Transverse colon (tissue), 4 donors: ENCODE measurements at regions not wholly inside any gene's neighbourhood (a gene's known extent, or its start where the extent isn't known, plus 50 kb on each side); places are given as distances from the start of the nearest gene placed in this dataset.

Source experiments
- EP300 ChIP-seq: sonication (generic); formaldehyde crosslinking; IDR thresholded peaks from one replicate; pipeline ENCODE4 v1.6.1; 2017; ENCODE audit warnings: antibody characterized with exemption, low read depth
- POLR2A ChIP-seq: fragments of 450-650 bp; IDR thresholded peaks from one replicate; pipeline ENCODE4 v1.6.1; 2016; ENCODE audit warnings: antibody characterized with exemption, mild to moderate bottlenecking, moderate library complexity
- POLR2AphosphoS5 ChIP-seq, 3 donors: sonication (generic); formaldehyde crosslinking; IDR thresholded peaks; one replicate each; pipeline ENCODE4 v1.6.1; 2016; ENCODE audit warnings: antibody characterized with exemption in 3 of 3
- TF ChIP-seq, protein P1 (sequence below), 5 experiments: fragments of 200-600 bp in 3 of 5; fragments of 450-650 bp in 2 of 5; sonication (generic) in 3 of 5; IDR thresholded peaks; 1 replicate in 2 of 5; 2 replicates in 3 of 5; pipeline ENCODE4 v1.5.1; 2016 to 2017; ENCODE audit warnings: antibody characterized with exemption in 5 of 5, inconsistent platforms in 3 of 5, mild to moderate bottlenecking in 2 of 5, moderate library complexity in 1 of 5

DNA sequence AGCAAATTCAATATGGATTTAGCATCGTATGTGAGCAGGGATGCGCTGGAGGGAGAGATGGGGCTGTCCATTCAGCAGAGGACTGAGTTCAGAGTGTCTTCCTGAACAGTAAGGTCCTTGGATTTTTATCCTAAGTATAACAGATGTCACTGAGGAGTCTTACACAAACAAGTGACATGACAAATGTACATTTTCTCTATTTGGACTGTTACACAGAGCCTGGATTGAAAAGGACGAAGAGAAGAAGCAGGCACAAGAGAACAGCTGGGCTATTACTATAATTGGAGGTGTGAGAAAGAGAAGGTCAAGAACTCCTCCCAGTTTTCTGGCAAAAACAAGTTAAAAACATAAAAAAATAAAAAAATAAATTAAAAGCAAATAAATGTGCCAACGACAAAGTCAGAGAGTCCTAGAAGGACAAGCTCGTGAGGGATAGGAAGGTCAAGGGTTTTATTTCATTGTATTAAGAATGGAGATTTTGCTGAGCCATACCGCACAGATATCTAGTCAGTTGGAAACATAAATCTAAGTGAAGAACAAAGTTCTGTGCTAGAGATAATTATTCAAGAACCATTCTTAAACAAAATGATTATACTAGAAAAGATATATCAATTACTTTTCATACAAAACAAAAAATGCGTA lies 1186.3 kb downstream of the EFNB2 start:
- TF ChIP-seq, protein P1, sequence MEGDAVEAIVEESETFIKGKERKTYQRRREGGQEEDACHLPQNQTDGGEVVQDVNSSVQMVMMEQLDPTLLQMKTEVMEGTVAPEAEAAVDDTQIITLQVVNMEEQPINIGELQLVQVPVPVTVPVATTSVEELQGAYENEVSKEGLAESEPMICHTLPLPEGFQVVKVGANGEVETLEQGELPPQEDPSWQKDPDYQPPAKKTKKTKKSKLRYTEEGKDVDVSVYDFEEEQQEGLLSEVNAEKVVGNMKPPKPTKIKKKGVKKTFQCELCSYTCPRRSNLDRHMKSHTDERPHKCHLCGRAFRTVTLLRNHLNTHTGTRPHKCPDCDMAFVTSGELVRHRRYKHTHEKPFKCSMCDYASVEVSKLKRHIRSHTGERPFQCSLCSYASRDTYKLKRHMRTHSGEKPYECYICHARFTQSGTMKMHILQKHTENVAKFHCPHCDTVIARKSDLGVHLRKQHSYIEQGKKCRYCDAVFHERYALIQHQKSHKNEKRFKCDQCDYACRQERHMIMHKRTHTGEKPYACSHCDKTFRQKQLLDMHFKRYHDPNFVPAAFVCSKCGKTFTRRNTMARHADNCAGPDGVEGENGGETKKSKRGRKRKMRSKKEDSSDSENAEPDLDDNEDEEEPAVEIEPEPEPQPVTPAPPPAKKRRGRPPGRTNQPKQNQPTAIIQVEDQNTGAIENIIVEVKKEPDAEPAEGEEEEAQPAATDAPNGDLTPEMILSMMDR (IDR thresholded peaks at IDR 0.05) = no peak
- TF ChIP-seq POLR2AphosphoS5 (IDR thresholded peaks at IDR 0.05) (no peak), EP300 (no peak), POLR2A (no peak)
